A673 (cell line): ENCODE measurements at regions not wholly inside any gene's neighbourhood (a gene's known extent, or its start where the extent isn't known, plus 50 kb on each side); places are given as distances from the start of the nearest gene placed in this dataset.

Experiments used
- BruUV-seq: library from RNA; stranded (reverse); fragments of 400-500 nt; replicated peaks from 2 replicates; lab custom pipeline; 2021; lab: Mats Ljungman, UMichigan
- CTCF ChIA-PET: fragments of 300-600 bp; sonication (Branson Sonifier 250); formaldehyde crosslinking; loops from one replicate; lab custom pipeline; 2022; ENCODE audit warnings: antibody characterized with exemption; lab: Charles Lee
- POLR2A ChIA-PET: fragments of 300-600 bp; sonication (Branson Sonifier 250); formaldehyde crosslinking; loops from one replicate; lab custom pipeline; 2022; ENCODE audit warnings: antibody characterized with exemption; ENCODE audit not compliant: low non-redundant PET; lab: Charles Lee
- DNase-seq: peaks from one replicate; pipeline ENCODE4 v3.0.0-alpha.2; 2015; ENCODE audit warnings: low spot score
- H3K27ac ChIP-seq: fragments of 200-600 bp; sonication (generic); 2 replicates; pipeline ENCODE4 v1.5.1; 2016; ENCODE audit warnings: mixed run types, low read depth, mild to moderate bottlenecking, mixed read lengths, antibody characterized with exemption, low read length; ENCODE audit not compliant: poor library complexity, severe bottlenecking
- H3K27me3 ChIP-seq: fragments of 200-600 bp; sonication (generic); replicated peaks from 2 replicates; pipeline ENCODE4 v1.6.1; 2017; ENCODE audit warnings: mixed run types, low read depth, mild to moderate bottlenecking, mixed read lengths, antibody characterized with exemption, low read length; ENCODE audit not compliant: insufficient read depth, poor library complexity
- H3K36me3 ChIP-seq: fragments of 200-600 bp; sonication (generic); 2 replicates; pipeline ENCODE4 v1.6.1; 2016; ENCODE audit warnings: mixed run types, mild to moderate bottlenecking, mixed read lengths, antibody characterized with exemption, low read length; ENCODE audit not compliant: insufficient read depth, poor library complexity, severe bottlenecking
- H3K4me1 ChIP-seq: fragments of 200-600 bp; sonication (generic); 2 replicates; pipeline ENCODE4 v1.6.1; 2017; ENCODE audit warnings: mixed run types, mild to moderate bottlenecking, mixed read lengths, antibody characterized with exemption, low read length; ENCODE audit not compliant: insufficient read depth, poor library complexity, severe bottlenecking
- H3K4me3 ChIP-seq: fragments of 200-600 bp; sonication (generic); 2 replicates; pipeline ENCODE4 v1.5.1; 2016; ENCODE audit warnings: low read depth, mixed run types, mild to moderate bottlenecking, mixed read lengths, low read length; ENCODE audit not compliant: poor library complexity, severe bottlenecking
- H3K9me3 ChIP-seq: fragments of 200-600 bp; sonication (generic); 2 replicates; pipeline ENCODE4 v1.6.1; 2016; ENCODE audit warnings: mixed run types, low read depth, mild to moderate bottlenecking, mixed read lengths, antibody characterized with exemption, low read length; ENCODE audit not compliant: poor library complexity, severe bottlenecking
- CTCF ChIP-seq: fragments of 300-800, 200-600 bp; sonication (generic); conservative IDR thresholded peaks from 2 replicates; pipeline ENCODE4 v1.5.1; 2017; ENCODE audit warnings: low read depth, mild to moderate bottlenecking, antibody characterized with exemption, low read length, moderate library complexity, mixed read lengths
- EZH2 ChIP-seq: fragments of 200-600 bp; sonication (generic); IDR thresholded peaks from 2 replicates; pipeline ENCODE4 v1.6.1; 2017; ENCODE audit warnings: borderline replicate concordance, low read depth, mild to moderate bottlenecking, mixed read lengths, antibody characterized with exemption, low read length; ENCODE audit not compliant: poor library complexity, severe bottlenecking
- intact Hi-C: fragments of 100-400 bp; cut with micrococcal nuclease; formaldehyde crosslinking; loops from one replicate; pipeline ENCODE4 v1.10.0; 2022; ENCODE audit not compliant: unreplicated experiment

DNA sequence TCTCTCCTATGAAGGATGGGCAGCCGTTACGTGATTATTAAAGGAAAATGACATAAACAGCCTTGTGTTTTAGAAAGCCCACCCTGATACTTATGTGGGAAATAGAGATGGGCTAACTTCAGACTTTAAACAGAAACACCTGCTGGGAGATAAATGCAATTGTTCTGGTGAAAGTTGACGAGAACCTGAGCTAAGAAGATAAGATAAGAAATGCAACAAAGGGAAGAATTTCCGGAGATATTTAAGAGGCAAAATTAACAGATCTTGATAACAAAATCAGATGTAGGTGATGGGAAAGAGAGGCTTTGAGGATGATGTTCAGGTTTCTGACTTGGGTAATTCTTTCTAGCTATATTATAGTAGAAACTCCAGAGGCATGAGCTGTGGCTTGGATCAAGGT lies 102.7 kb upstream of the SLC7A11 start:
- H3K36me3 ChIP-seq: no peaks in the 10 kb centered on the region

GRCh38 chr4:138344054-138344453 lies 101.9 kb upstream of the SLC7A11 start:
- no peaks in the 10 kb centered on the region for H3K4me1 ChIP-seq
- H3K27me3 ChIP-seq: no peaks in the 10 kb centered on the region
- no peaks in the 10 kb centered on the region for H3K36me3 ChIP-seq
- intact Hi-C loops: no loop called here
- no peak overlapping the region for H3K4me3 ChIP-seq
- TF ChIP-seq CTCF: no peak
- TF ChIP-seq EZH2: no peak
- no TSS peak for BruUV-seq
- ChIA-PET POLR2A (no interaction called here), CTCF (no interaction called here)
- no peak overlapping the region for H3K27ac ChIP-seq
- DNase-seq: no peak
- H3K9me3 ChIP-seq: no peaks in the 10 kb centered on the region

More for the DNA sequence above, 102.7 kb upstream of the SLC7A11 start:
- TF ChIP-seq EZH2 (no peak), CTCF (no peak)
- POLR2A ChIA-PET: no interaction called here
- BruUV-seq: no TSS peak
- Histone ChIP-seq H3K4me3 (no peak overlapping the region), H3K27ac (no peak overlapping the region), H3K27me3 (no peaks in the 10 kb centered on the region), H3K4me1 (no peaks in the 10 kb centered on the region), H3K9me3 (no peaks in the 10 kb centered on the region)
- CTCF ChIA-PET: no interaction called here
- intact Hi-C loops: no loop called here
- no peak for DNase-seq

DNA sequence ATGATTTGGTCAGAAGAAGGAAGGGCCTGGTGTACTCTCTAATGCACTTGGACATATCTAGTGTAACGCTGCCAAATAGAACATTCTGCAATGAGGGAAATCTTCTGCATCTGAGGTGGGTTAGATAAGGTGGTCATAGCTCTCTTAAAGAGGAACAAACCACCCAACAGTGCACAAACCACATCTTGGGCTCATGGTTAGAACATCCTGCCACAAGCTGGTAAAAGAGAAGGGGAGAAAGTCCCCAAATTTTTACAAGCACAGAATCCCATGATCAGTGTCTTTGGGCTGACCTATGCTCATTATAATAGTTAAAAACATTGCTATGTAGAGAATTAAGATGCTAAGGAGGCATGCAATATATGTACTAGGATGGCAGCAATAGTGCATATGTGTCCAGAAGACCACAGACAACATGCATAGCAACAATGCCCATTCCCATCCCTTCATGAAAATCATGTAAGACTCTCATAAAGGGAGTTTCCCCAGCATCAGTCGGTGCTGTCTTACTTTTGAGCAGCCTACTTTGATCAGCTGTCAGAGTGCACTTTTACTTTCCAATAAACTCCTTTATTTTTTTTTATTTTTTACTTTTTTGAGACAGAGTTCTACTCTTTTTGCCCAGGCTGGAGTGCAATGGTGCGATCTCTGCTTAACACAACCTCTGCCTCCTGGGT lies 99.7 kb upstream of the SLC7A11 start:
- H3K4me1 ChIP-seq: no peaks in the 10 kb centered on the region
- CTCF ChIA-PET: no interaction called here

More for the DNA sequence above, 99.7 kb upstream of the SLC7A11 start:
- POLR2A ChIA-PET: no interaction called here
- no TSS peak for BruUV-seq
- Histone ChIP-seq H3K27me3 (no peaks in the 10 kb centered on the region), H3K36me3 (no peaks in the 10 kb centered on the region), H3K4me3 (no peak overlapping the region), H3K27ac (no peak overlapping the region), H3K9me3 (no peaks in the 10 kb centered on the region)
- TF ChIP-seq EZH2: no peak
- TF ChIP-seq CTCF: no peak
- intact Hi-C loops: no loop called here
- no peak for DNase-seq
